Endothelial cell of umbilical vein (primary cell): ENCODE measurements at regions not wholly inside any gene's neighbourhood (a gene's known extent, or its start where the extent isn't known, plus 50 kb on each side); places are given as distances from the start of the nearest gene placed in this dataset.

Experiments used
- MYC ChIP-seq: IDR thresholded peaks from one replicate; pipeline ENCODE4 v1.6.1; 2011; ENCODE audit warnings: mild to moderate bottlenecking, low read depth, low read length
- POLR2AphosphoS5 ChIP-seq: IDR thresholded peaks from 2 replicates; pipeline ENCODE4 v1.6.1; 2012; ENCODE audit warnings: low read depth, mild to moderate bottlenecking, control low read depth, low read length, moderate library complexity; ENCODE audit not compliant: insufficient read depth
- TF ChIP-seq, protein P1 (sequence below), 2 donors: IDR thresholded peaks; 1 replicate in 1 of 2; 2 replicates in 1 of 2; pipeline ENCODE4 v1.5.1; 2011; ENCODE audit warnings: low read length in 2 of 2, mild to moderate bottlenecking in 2 of 2, moderate library complexity in 2 of 2, control low read depth in 1 of 2, inconsistent platforms in 1 of 2, low read depth in 1 of 2; ENCODE audit not compliant: insufficient read depth in 1 of 2; ENCODE audit errors: extremely low read depth in 1 of 2

DNA sequence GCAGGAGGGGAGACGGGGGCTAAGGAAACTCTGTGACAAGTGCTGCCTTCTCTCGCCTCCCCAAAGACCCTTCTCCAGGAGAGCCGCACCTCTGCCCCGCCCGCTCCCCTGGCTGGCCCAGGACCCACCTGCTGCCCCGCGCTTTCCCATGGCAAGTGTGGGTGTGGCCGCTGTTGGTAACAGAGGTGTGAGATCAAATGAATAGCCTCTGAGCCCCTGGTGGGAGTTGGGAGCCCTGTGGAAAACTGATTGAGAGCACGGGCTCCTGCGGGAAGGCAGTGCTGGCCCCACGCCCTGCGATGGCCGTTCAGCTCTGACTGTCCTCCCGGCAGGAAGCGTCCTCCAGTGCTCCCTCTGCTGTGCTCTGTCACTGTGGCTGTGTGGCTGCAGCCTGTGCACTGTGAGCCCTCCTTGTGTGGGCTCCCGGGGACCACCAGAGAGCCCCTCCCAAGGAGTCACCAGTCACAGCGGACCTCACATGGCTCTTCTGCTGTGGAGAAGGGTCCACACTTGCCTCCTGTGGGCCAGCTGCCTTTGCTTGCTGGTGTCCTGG, 1275.9 kb downstream of the BRD1 start:
- no peak for TF ChIP-seq MYC
- TF ChIP-seq, protein P1, sequence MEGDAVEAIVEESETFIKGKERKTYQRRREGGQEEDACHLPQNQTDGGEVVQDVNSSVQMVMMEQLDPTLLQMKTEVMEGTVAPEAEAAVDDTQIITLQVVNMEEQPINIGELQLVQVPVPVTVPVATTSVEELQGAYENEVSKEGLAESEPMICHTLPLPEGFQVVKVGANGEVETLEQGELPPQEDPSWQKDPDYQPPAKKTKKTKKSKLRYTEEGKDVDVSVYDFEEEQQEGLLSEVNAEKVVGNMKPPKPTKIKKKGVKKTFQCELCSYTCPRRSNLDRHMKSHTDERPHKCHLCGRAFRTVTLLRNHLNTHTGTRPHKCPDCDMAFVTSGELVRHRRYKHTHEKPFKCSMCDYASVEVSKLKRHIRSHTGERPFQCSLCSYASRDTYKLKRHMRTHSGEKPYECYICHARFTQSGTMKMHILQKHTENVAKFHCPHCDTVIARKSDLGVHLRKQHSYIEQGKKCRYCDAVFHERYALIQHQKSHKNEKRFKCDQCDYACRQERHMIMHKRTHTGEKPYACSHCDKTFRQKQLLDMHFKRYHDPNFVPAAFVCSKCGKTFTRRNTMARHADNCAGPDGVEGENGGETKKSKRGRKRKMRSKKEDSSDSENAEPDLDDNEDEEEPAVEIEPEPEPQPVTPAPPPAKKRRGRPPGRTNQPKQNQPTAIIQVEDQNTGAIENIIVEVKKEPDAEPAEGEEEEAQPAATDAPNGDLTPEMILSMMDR (IDR thresholded peaks at IDR 0.05; ENCODE audit: extremely low read depth in 1 of 2, insufficient read depth in 1 of 2, low read depth in 1 of 2, low read length in 2 of 2): no peak
- TF ChIP-seq POLR2AphosphoS5: no peak
